Glomerular endothelial cell (primary cell): ENCODE measurements at regions not wholly inside any gene's neighbourhood (a gene's known extent, or its start where the extent isn't known, plus 50 kb on each side); places are given as distances from the start of the nearest gene placed in this dataset.
A peak's percentile ranks its signal among the peaks of the same experiment; 100 is the strongest.
"Not testable (repeated sequence)": the region's sequence is repeated elsewhere in the genome, so short reads cannot be mapped to it uniquely, and the experiment has no call there.

ENCODE experiments used
- DNase-seq: peaks from one replicate; pipeline ENCODE4 v3.0.0-alpha.2; 2011; ENCODE audit warnings: low read depth, low spot score; ENCODE audit errors: extremely low read depth

- DNase-seq, result peak; percentile 58
Measured at GRCh38 chr7:25069900-25070443, 55.1 kb downstream of the CYCS start.

GRCh38 chr7:25068502-25069213, 56.4 kb downstream of the CYCS start:
- no peak for DNase-seq

- no peak for DNase-seq
Measured at GRCh38 chr7:25067726-25068501, 57.1 kb downstream of the CYCS start.

- DNase-seq, result no peak
Measured at GRCh38 chr7:25066253-25066652, 58.8 kb downstream of the CYCS start.

GRCh38 chr7:25062380-25062779, 62.7 kb downstream of the CYCS start:
- DNase-seq, result no peak

- DNase-seq, result no peak
Measured at GRCh38 chr7:25060487-25061055, 64.5 kb downstream of the CYCS start.

GRCh38 chr7:25059576-25059975, 65.5 kb downstream of the CYCS start:
- DNase-seq, result no peak

GRCh38 chr7:25056368-25056767, 68.7 kb downstream of the CYCS start:
- no peak for DNase-seq

GRCh38 chr7:25055520-25056220, 69.4 kb downstream of the CYCS start:
- DNase-seq, result no peak

GRCh38 chr7:25054819-25055519, 70.1 kb downstream of the CYCS start:
- DNase-seq, result no peak

- DNase-seq, result no peak
Measured at GRCh38 chr7:25050223-25050622, 70.2 kb upstream of the OSBPL3 start.

- DNase-seq, result no peak
Measured at GRCh38 chr7:25048444-25048834, 68.5 kb upstream of the OSBPL3 start.

GRCh38 chr7:25047571-25048443, 67.8 kb upstream of the OSBPL3 start:
- DNase-seq, result not testable (repeated sequence)

- no peak for DNase-seq
Measured at GRCh38 chr7:25037325-25037724, 57.3 kb upstream of the OSBPL3 start.

- no peak for DNase-seq
Measured at GRCh38 chr7:25035274-25035673, 55.3 kb upstream of the OSBPL3 start.

- no peak for DNase-seq
Measured at GRCh38 chr7:25034136-25034535, 54.2 kb upstream of the OSBPL3 start.

GRCh38 chr7:25032774-25033743, 53.1 kb upstream of the OSBPL3 start:
- no peak for DNase-seq

- no peak for DNase-seq
Measured at GRCh38 chr7:25031432-25031831, 51.5 kb upstream of the OSBPL3 start.
